Stimulated activated CD4-positive, alpha-beta T cell treated with anti-CD3 and anti-CD28 coated beads, Interleukin-1b, Interleukin-23, amount 100 ng/mL, for 4 hours (primary cell): ENCODE measurements at regions not wholly inside any gene's neighbourhood (a gene's known extent, or its start where the extent isn't known, plus 50 kb on each side); places are given as distances from the start of the nearest gene placed in this dataset.
"Not testable (repeated sequence)": the region's sequence is repeated elsewhere in the genome, so short reads cannot be mapped to it uniquely, and the experiment has no call there.

Source experiments
- DNase-seq, 2 donors: peaks; one replicate each; pipeline ENCODE4 v3.0.0-alpha.2; 2020; ENCODE audit warnings: low read depth in 2 of 2

GRCh38 chr1:120357046-120357445 lies 57.8 kb upstream of the NBPF8 start:
- peak in 1 of 2 donors; percentile 35 for DNase-seq

GRCh38 chr1:120356170-120356569 lies 58.7 kb upstream of the NBPF8 start:
- not testable (repeated sequence) for DNase-seq

- DNase-seq, result not testable (repeated sequence)
Observed at GRCh38 chr1:120354618-120355184, 60.1 kb upstream of the NBPF8 start.

- DNase-seq, result not testable (repeated sequence)
Observed at GRCh38 chr1:120342231-120343073, 72.4 kb upstream of the NBPF8 start.

- not testable (repeated sequence) for DNase-seq
Observed at GRCh38 chr1:120341756-120342155, 73.1 kb upstream of the NBPF8 start.

- DNase-seq, result peak; percentile 44 to 49
Observed at GRCh38 chr1:120340838-120341751, 73.7 kb upstream of the NBPF8 start.

- DNase-seq, result not testable (repeated sequence)
Observed at GRCh38 chr1:120315738-120316137, 99.1 kb upstream of the NBPF8 start.

- DNase-seq, result not testable (repeated sequence)
Observed at GRCh38 chr1:120311930-120312329, 102.9 kb upstream of the NBPF8 start.

GRCh38 chr1:120308940-120309578 lies 105.8 kb upstream of the NBPF8 start:
- DNase-seq, result not testable (repeated sequence)

- DNase-seq, result not testable (repeated sequence)
Observed at GRCh38 chr1:120305046-120305445, 109.8 kb upstream of the NBPF8 start.

GRCh38 chr1:120304341-120304740 lies 110.5 kb upstream of the NBPF8 start:
- not testable (repeated sequence) for DNase-seq

- DNase-seq, result not testable (repeated sequence)
Observed at GRCh38 chr1:120299433-120300057, 115.3 kb upstream of the NBPF8 start.

GRCh38 chr1:120298487-120298886 lies 116.3 kb upstream of the NBPF8 start:
- not testable (repeated sequence) for DNase-seq

- DNase-seq, result not testable (repeated sequence)
Observed at GRCh38 chr1:120297345-120297953, 117.4 kb upstream of the NBPF8 start.

GRCh38 chr1:120290105-120290504 lies 113.8 kb upstream of the SEC22B start:
- DNase-seq, result not testable (repeated sequence)

GRCh38 chr1:120289601-120290074 lies 113.3 kb upstream of the SEC22B start:
- DNase-seq, result not testable (repeated sequence)

GRCh38 chr1:120288814-120289600 lies 112.7 kb upstream of the SEC22B start:
- DNase-seq, result not testable (repeated sequence)

- DNase-seq, result not testable (repeated sequence)
Observed at GRCh38 chr1:120288167-120288566, 111.8 kb upstream of the SEC22B start.

GRCh38 chr1:120282744-120283464 lies 106.6 kb upstream of the SEC22B start:
- DNase-seq, result not testable (repeated sequence)
